ENCODE measurements at regions not wholly inside any gene's neighbourhood (a gene's known extent, or its start where the extent isn't known, plus 50 kb on each side); places are given as distances from the start of the nearest gene placed in this dataset.

- H3K4me1 Mint-ChIP-seq = no peaks in the 10 kb centered on the region
- H3K36me3 Mint-ChIP-seq (ENCODE audit: low read depth) = no peaks in the 10 kb centered on the region
- no peaks in the 10 kb centered on the region for H3K27me3 Mint-ChIP-seq
- no peak overlapping the region for H3K4me3 Mint-ChIP-seq
- POLR2A ChIA-PET = no interaction called here
- no peak overlapping the region for H3K27ac Mint-ChIP-seq
- no peak for DNase-seq
- peaks cover 1% of the 10 kb centered on the region for H3K9me3 Mint-ChIP-seq (ENCODE audit: low read depth)
- intact Hi-C loops (cut with DNase I, micrococcal nuclease) = no loop called here
- no peak for ATAC-seq
- CTCF ChIA-PET = no interaction called here
Observed at GRCh38 chr13:71339005-71339404, 528.0 kb downstream of the DACH1 start.

- DNase-seq = no peak
- no peaks in the 10 kb centered on the region for H3K4me1 Mint-ChIP-seq
- H3K27ac Mint-ChIP-seq = no peak overlapping the region
- CTCF ChIA-PET = interaction anchor here (1.1 kb wide), 1 partner anchor 21 kb away, joined by 4 read pairs; no protein-coding TSS in a partner anchor
- POLR2A ChIA-PET = no interaction called here
- no peaks in the 10 kb centered on the region for H3K36me3 Mint-ChIP-seq (ENCODE audit: low read depth)
- intact Hi-C loops (cut with DNase I, micrococcal nuclease) = no loop called here
- no peaks in the 10 kb centered on the region for H3K27me3 Mint-ChIP-seq
- peaks cover 2% of the 10 kb centered on the region for H3K9me3 Mint-ChIP-seq (ENCODE audit: low read depth)
- no peak overlapping the region for H3K4me3 Mint-ChIP-seq
- ATAC-seq = no peak
Observed at GRCh38 chr13:71338070-71338469, 528.9 kb downstream of the DACH1 start.

GRCh38 chr13:71327266-71327665 is 539.7 kb downstream of the DACH1 start:
- Mint-ChIP-seq H3K4me3 (no peak overlapping the region), H3K4me1 (no peaks in the 10 kb centered on the region), H3K36me3 (ENCODE audit: low read depth) (no peaks in the 10 kb centered on the region), H3K9me3 (ENCODE audit: low read depth) (no peaks in the 10 kb centered on the region), H3K27ac (no peak overlapping the region), H3K27me3 (no peaks in the 10 kb centered on the region)
- intact Hi-C loops (cut with DNase I, micrococcal nuclease) = loop anchor here in 1 of 2 experiments (10.0 kb wide), 1 partner anchor 1238 kb away; no protein-coding TSS in a partner anchor
- DNase-seq (no peak), ATAC-seq (no peak)
- POLR2A ChIA-PET = no interaction called here
- CTCF ChIA-PET = no interaction called here

GRCh38 chr13:71325556-71325955 is 541.4 kb downstream of the DACH1 start:
- CTCF ChIA-PET = interaction anchor here (0.9 to 1.1 kb wide), 2 partner anchors 12 to 62 kb away, joined by 3 read pairs; no protein-coding TSS in a partner anchor
- Mint-ChIP-seq H3K9me3 (ENCODE audit: low read depth) (no peaks in the 10 kb centered on the region), H3K27me3 (no peaks in the 10 kb centered on the region), H3K36me3 (ENCODE audit: low read depth) (no peaks in the 10 kb centered on the region), H3K4me1 (no peaks in the 10 kb centered on the region), H3K4me3 (no peak overlapping the region), H3K27ac (no peak overlapping the region)
- POLR2A ChIA-PET = no interaction called here
- intact Hi-C loops (cut with DNase I, micrococcal nuclease) = loop anchor here in 1 of 2 experiments (10.0 kb wide), 1 partner anchor 1239 kb away; no protein-coding TSS in a partner anchor
- DNase-seq (no peak), ATAC-seq (no peak)

- Mint-ChIP-seq H3K4me1 (no peaks in the 10 kb centered on the region), H3K4me3 (no peak overlapping the region), H3K27me3 (no peaks in the 10 kb centered on the region), H3K9me3 (ENCODE audit: low read depth) (peaks cover 5% of the 10 kb centered on the region), H3K36me3 (ENCODE audit: low read depth) (no peaks in the 10 kb centered on the region), H3K27ac (no peak overlapping the region)
- POLR2A ChIA-PET = no interaction called here
- no peak for ATAC-seq
- no peak for DNase-seq
- intact Hi-C loops (cut with DNase I, micrococcal nuclease) = loop anchor here in 1 of 2 experiments (10.0 kb wide), 1 partner anchor 1242 kb away; no protein-coding TSS in a partner anchor
- CTCF ChIA-PET = no interaction called here
Observed at GRCh38 chr13:71323266-71323665, 543.7 kb downstream of the DACH1 start.

GRCh38 chr13:71320452-71320851 is 546.6 kb downstream of the DACH1 start:
- no peaks in the 10 kb centered on the region for H3K4me1 Mint-ChIP-seq
- ChIA-PET POLR2A (no interaction called here), CTCF (interaction anchor here (0.6 to 1.9 kb wide), 2 partner anchors 446 to 558 kb away, joined by 5 read pairs; no protein-coding TSS in a partner anchor)
- H3K9me3 Mint-ChIP-seq (ENCODE audit: low read depth) = peaks cover 5% of the 10 kb centered on the region
- ATAC-seq (no peak), DNase-seq (peak; percentile 18)
- no peaks in the 10 kb centered on the region for H3K36me3 Mint-ChIP-seq (ENCODE audit: low read depth)
- no peak overlapping the region for H3K27ac Mint-ChIP-seq
- H3K4me3 Mint-ChIP-seq = no peak overlapping the region
- intact Hi-C loops (cut with DNase I, micrococcal nuclease) = loop anchor here (1.0 to 10.0 kb wide), 2 partner anchors 559 to 1244 kb away; no protein-coding TSS in a partner anchor
- no peaks in the 10 kb centered on the region for H3K27me3 Mint-ChIP-seq

GRCh38 chr13:71316792-71317363 is 550.1 kb downstream of the DACH1 start:
- intact Hi-C loops (cut with DNase I, micrococcal nuclease) = no loop called here
- POLR2A ChIA-PET = no interaction called here
- ATAC-seq = no peak
- CTCF ChIA-PET = interaction anchor here (0.8 kb wide), 1 partner anchor 193 kb away, joined by 3 read pairs; no protein-coding TSS in a partner anchor
- no peaks in the 10 kb centered on the region for H3K27me3 Mint-ChIP-seq
- H3K27ac Mint-ChIP-seq = no peak overlapping the region
- DNase-seq = no peak
- no peak overlapping the region for H3K4me3 Mint-ChIP-seq
- H3K4me1 Mint-ChIP-seq = no peaks in the 10 kb centered on the region
- H3K9me3 Mint-ChIP-seq (ENCODE audit: low read depth) = peaks cover 5% of the 10 kb centered on the region
- no peaks in the 10 kb centered on the region for H3K36me3 Mint-ChIP-seq (ENCODE audit: low read depth)

- Mint-ChIP-seq H3K9me3 (ENCODE audit: low read depth) (no peaks in the 10 kb centered on the region), H3K4me1 (no peaks in the 10 kb centered on the region), H3K36me3 (ENCODE audit: low read depth) (no peaks in the 10 kb centered on the region), H3K27ac (no peak overlapping the region), H3K27me3 (no peaks in the 10 kb centered on the region), H3K4me3 (no peak overlapping the region)
- POLR2A ChIA-PET = no interaction called here
- ATAC-seq = no peak
- intact Hi-C loops (cut with DNase I, micrococcal nuclease) = no loop called here
- no peak for DNase-seq
- CTCF ChIA-PET = no interaction called here
Observed at GRCh38 chr13:71312923-71313322, 554.1 kb downstream of the DACH1 start.

- ChIA-PET CTCF (no interaction called here), POLR2A (no interaction called here)
- H3K9me3 Mint-ChIP-seq (ENCODE audit: low read depth) = no peaks in the 10 kb centered on the region
- H3K27me3 Mint-ChIP-seq = no peaks in the 10 kb centered on the region
- no peak overlapping the region for H3K4me3 Mint-ChIP-seq
- intact Hi-C loops (cut with DNase I, micrococcal nuclease) = no loop called here
- H3K36me3 Mint-ChIP-seq (ENCODE audit: low read depth) = no peaks in the 10 kb centered on the region
- no peaks in the 10 kb centered on the region for H3K4me1 Mint-ChIP-seq
- no peak overlapping the region for H3K27ac Mint-ChIP-seq
- DNase-seq = no peak
- ATAC-seq = no peak
Observed at GRCh38 chr13:71309905-71310304, 557.1 kb downstream of the DACH1 start.

- no peaks in the 10 kb centered on the region for H3K4me1 Mint-ChIP-seq
- H3K4me3 Mint-ChIP-seq = no peak overlapping the region
- no peaks in the 10 kb centered on the region for H3K9me3 Mint-ChIP-seq (ENCODE audit: low read depth)
- H3K27me3 Mint-ChIP-seq = no peaks in the 10 kb centered on the region
- DNase-seq (no peak), ATAC-seq (no peak)
- ChIA-PET POLR2A (no interaction called here), CTCF (no interaction called here)
- intact Hi-C loops (cut with DNase I, micrococcal nuclease) = no loop called here
- no peak overlapping the region for H3K27ac Mint-ChIP-seq
- no peaks in the 10 kb centered on the region for H3K36me3 Mint-ChIP-seq (ENCODE audit: low read depth)
Observed at GRCh38 chr13:71306821-71307220, 560.2 kb downstream of the DACH1 start.

- POLR2A ChIA-PET = no interaction called here
- Mint-ChIP-seq H3K4me1 (no peaks in the 10 kb centered on the region), H3K27ac (no peak overlapping the region), H3K27me3 (no peaks in the 10 kb centered on the region), H3K9me3 (ENCODE audit: low read depth) (no peaks in the 10 kb centered on the region), H3K36me3 (ENCODE audit: low read depth) (no peaks in the 10 kb centered on the region), H3K4me3 (no peak overlapping the region)
- intact Hi-C loops (cut with DNase I, micrococcal nuclease) = no loop called here
- ATAC-seq (no peak), DNase-seq (no peak)
- CTCF ChIA-PET = no interaction called here
Observed at GRCh38 chr13:71304861-71305260, 562.1 kb downstream of the DACH1 start.

- no peaks in the 10 kb centered on the region for H3K36me3 Mint-ChIP-seq (ENCODE audit: low read depth)
- ATAC-seq = no peak
- no peak overlapping the region for H3K4me3 Mint-ChIP-seq
- H3K27me3 Mint-ChIP-seq = no peaks in the 10 kb centered on the region
- POLR2A ChIA-PET = no interaction called here
- DNase-seq = no peak
- no peaks in the 10 kb centered on the region for H3K4me1 Mint-ChIP-seq
- CTCF ChIA-PET = no interaction called here
- no peak overlapping the region for H3K27ac Mint-ChIP-seq
- H3K9me3 Mint-ChIP-seq (ENCODE audit: low read depth) = no peaks in the 10 kb centered on the region
- intact Hi-C loops (cut with DNase I, micrococcal nuclease) = no loop called here
Observed at GRCh38 chr13:71303144-71303543, 563.9 kb downstream of the DACH1 start.
